Fibroblast of villous mesenchyme (primary cell): ENCODE measurements at regions not wholly inside any gene's neighbourhood (a gene's known extent, or its start where the extent isn't known, plus 50 kb on each side); places are given as distances from the start of the nearest gene placed in this dataset.
"Not testable (repeated sequence)": the region's sequence is repeated elsewhere in the genome, so short reads cannot be mapped to it uniquely, and the experiment has no call there.

Experiments
- DNase-seq: peaks from one replicate; pipeline ENCODE4 v3.0.0-alpha.2; 2010; ENCODE audit warnings: low read depth
- H3K4me3 ChIP-seq: 2 replicates; pipeline ENCODE4 v1.5.1; 2011; ENCODE audit warnings: low read depth, mild to moderate bottlenecking, low read length
- TF ChIP-seq, protein P1 (sequence below): IDR thresholded peaks from 2 replicates; pipeline ENCODE4 v1.5.1; 2012; ENCODE audit warnings: low read depth, mild to moderate bottlenecking, low read length; ENCODE audit not compliant: insufficient read depth

DNA sequence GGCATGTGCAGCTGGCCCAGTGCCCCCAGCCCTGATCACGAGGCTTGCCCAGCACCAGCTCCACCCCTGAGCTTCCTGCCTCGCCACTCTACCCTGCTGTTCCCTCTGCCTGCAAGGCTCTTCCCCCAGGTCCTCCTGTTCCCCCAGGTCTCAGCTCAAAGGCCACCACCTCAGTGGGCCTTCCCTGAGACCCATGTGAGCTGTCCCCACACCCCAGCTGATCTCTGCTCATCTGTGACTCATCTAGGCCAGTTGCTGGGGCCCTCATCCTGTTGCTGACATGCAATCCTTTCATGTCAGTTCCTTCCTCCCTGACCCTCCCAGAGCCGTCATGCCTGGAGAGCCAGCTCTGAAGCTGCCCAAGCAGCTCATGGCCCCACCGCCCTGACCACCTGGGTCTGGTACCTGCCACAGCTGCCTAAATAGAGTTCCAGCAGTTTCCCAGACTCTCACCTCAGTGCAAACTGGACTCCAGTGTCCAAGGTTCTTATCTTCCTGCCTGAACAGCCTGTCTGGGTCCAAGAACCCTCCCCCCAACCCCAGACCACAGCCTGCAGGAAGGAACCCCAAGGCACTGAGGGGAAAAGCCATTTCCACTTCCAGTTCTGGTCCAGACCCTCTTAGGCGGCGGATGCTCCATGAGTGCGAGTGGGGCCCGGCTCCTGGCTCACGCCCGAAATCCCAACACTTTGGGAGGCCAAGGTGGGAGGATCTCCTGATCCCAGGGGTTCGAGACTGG, 116.6 kb upstream of the IQSEC1 start:
- TF ChIP-seq, protein P1, sequence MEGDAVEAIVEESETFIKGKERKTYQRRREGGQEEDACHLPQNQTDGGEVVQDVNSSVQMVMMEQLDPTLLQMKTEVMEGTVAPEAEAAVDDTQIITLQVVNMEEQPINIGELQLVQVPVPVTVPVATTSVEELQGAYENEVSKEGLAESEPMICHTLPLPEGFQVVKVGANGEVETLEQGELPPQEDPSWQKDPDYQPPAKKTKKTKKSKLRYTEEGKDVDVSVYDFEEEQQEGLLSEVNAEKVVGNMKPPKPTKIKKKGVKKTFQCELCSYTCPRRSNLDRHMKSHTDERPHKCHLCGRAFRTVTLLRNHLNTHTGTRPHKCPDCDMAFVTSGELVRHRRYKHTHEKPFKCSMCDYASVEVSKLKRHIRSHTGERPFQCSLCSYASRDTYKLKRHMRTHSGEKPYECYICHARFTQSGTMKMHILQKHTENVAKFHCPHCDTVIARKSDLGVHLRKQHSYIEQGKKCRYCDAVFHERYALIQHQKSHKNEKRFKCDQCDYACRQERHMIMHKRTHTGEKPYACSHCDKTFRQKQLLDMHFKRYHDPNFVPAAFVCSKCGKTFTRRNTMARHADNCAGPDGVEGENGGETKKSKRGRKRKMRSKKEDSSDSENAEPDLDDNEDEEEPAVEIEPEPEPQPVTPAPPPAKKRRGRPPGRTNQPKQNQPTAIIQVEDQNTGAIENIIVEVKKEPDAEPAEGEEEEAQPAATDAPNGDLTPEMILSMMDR = no peak
- H3K4me3 ChIP-seq = no peak overlapping the region
- DNase-seq = no peak

DNA sequence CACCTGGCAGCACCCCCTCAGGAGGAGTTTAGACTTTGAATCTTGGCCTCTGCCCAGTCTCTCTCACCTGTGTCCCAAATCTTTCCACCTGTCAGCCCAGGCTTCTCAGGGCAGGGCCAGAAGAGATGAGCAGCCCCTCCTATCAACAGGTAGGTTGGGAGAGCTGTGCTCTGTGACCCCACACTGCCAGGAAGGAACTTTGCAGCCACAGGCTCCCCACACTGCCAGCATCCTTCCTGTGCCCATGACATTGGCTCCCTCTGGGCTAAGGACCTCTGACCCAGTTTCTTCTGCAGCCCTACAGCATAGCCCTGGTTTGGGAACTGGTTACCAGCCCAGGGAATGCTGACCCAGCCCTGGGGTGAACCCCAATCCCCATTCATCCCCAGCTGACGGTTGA, 115.7 kb upstream of the IQSEC1 start:
- TF ChIP-seq, protein P1 = no peak
- no peak overlapping the region for H3K4me3 ChIP-seq
- no peak for DNase-seq

DNA sequence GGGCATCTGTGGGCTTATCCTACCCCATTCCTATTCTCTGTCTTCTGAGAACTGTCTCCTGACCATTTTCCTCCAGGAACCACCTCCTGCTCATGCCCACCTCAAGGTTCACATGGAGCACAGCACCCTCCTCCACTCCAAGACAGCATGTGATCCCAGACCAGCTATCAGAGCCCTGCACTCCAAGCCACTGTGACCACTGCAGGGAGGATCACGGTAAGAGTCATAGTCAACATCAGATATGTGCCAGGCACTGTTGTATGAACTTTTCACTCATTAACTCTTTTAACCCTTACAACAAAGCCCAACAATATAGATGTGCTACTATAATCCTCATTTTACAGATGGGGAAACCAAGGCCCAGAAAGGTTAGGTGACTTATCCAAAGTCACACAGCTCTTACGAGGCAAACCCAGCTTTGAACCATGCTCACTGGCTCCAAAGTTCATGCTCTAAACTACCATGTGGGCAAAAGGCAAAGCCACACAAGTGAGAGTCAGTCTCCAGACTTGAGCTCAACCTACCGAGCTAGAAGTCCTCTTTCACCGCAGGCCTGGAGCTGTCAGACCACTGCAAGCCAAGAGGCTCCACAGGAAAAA, 115.1 kb upstream of the IQSEC1 start:
- TF ChIP-seq, protein P1 = no peak
- DNase-seq = no peak
- H3K4me3 ChIP-seq = no peak overlapping the region

DNA sequence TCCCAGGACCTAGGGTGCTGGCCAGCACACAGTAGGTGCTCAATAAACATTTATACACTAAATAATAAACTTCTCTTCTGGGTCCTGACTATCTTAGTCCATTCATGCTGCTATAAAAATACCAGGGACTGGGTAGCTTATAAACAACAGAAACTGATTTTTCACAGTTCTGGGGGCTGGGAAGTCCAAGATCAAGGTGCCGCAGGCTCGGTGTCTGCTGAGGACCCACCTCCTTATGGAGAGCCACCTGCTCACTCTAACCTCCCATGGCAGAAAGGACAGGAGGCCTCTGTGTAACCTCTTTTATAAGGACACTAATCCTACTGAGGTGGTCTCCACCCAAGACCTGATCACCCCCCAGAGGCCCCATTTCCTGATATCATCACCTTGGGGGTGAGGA, 114.4 kb upstream of the IQSEC1 start:
- H3K4me3 ChIP-seq = no peak overlapping the region
- no peak for DNase-seq
- TF ChIP-seq, protein P1 = no peak

DNA sequence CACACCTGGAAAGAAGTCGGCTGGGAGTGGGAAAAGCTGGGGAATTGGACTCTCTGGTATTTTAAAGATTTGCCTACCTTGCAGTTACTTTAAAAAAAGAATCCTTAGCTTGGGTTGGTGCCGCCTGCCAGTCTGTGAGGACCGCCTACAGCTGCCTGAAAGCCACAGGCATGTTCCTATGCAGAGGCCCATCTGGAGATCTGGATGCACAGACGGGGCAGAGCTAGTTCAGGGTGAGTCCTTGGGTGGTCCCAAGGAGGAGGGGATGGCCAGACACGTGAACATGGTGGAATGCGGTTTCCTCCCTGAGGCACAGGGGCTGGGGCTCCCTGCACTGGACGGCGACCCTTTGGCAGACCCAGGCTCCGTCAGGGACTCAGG, 113.2 kb upstream of the IQSEC1 start:
- no peak for DNase-seq
- TF ChIP-seq, protein P1 = no peak
- no peak overlapping the region for H3K4me3 ChIP-seq

DNA sequence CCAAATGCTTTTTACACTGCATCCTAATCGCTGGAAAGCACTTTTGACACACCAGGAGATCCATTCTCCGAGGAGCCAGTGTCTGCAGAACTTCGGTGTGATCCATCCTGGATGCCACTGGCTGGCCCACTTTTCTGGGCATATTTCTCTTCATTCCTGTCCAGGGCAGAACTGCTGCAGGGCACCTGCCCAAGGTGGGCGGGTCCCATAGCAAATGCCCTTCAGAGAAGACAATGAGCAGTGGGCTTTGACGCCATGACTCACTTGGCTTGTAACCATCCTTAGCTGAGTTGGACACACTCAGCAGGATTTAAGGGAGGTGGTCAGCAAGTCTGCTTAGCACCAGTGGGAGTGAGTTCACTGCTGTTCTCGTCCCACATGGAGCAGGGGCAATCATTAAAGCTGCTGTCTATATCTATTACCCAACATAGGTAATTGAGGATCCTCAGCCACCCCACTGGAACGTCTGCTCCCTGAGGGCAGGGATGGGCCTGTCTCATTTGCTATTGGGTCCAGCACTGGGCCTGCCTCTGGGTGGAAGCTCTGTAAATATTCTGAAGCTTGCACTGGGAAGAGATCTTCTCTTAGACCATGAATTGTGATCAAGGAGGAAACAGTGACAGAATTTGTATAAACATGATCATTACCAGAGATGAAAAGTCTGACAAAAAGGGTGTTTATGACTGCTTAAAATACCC, 112.7 kb upstream of the IQSEC1 start:
- H3K4me3 ChIP-seq = no peak overlapping the region
- TF ChIP-seq, protein P1 = no peak
- no peak for DNase-seq

DNA sequence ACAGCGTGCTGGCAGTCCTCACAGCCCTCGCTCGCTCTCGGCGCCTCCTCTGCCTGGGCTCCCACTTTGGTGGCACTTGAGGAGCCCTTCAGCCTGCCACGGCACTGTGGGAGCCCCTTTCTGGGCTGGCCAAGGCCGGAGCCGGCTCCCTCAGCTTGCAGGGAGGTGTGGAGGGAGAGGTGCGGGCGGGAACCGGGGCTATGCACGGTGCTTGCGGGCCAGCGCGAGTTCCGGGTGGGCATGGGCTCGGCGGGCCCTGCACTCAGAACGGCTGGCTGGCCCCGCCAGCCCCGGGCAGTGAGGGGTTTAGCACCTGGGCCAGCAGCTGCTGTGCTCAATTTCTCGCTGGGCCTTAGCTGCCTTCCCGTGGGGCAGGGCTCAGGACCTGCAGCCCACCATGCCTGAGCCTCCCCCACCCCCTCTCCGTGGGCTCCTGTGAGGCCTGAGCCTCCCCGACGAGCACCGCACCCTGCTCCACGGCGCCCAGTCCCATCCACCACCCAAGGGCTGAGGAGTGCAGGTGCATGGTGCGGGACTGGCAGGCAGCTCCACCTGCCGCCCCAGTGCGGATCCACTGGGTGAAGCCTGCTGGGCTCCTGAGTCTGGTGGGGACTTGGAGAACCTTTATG, 106.5 kb upstream of the IQSEC1 start:
- DNase-seq, H3K4me3 ChIP-seq: not testable (repeated sequence)
